ENCODE measurements at regions not wholly inside any gene's neighbourhood (a gene's known extent, or its start where the extent isn't known, plus 50 kb on each side); places are given as distances from the start of the nearest gene placed in this dataset.
A peak's percentile ranks its signal among the peaks of the same experiment; 100 is the strongest.

DNA sequence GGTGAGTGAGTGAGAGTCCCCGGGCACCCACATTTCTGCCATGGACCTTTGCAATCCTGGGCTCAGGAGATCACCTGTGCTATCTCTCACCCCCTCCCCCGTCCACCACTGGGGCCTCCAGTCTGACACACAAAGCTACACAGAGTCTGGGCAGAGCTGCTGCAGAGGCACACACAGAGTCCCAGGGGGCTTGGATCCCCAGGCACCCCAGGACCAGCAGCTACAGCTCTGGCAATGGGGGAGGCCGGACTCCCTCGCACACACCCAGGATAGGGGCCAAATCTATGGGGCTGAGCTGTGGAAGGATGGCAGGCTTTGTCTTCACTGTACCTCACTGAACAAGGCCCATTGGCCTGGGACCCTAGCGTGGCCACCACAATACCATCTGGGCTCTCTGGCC, 328.8 kb downstream of the MAN2A1 start:
- intact Hi-C loops (cut with DNase I), result no loop called here
- DNase-seq (ENCODE audit: low spot score), result peak; percentile 52

DNA sequence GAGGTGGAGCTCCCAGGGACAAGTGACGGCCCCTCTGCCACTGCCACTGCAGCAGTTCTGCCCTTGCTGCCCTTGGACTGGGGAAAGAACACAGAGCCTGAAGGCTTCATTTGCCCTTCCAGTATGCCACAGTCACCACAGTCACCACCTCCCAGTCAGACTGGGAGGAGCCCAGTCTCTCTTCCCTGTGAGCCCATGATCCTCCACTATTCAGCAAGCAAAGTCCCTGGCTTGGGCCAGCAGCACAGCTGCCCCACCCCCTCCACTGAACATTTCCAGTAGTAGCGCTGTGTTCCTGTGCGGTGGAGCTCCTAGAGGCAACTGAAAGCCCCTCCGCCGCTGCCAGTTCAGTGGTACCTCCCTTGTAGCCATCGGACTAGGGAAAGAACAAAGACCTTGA, 329.4 kb downstream of the MAN2A1 start:
- intact Hi-C loops (cut with DNase I), result no loop called here
- DNase-seq (ENCODE audit: low spot score), result no peak

DNA sequence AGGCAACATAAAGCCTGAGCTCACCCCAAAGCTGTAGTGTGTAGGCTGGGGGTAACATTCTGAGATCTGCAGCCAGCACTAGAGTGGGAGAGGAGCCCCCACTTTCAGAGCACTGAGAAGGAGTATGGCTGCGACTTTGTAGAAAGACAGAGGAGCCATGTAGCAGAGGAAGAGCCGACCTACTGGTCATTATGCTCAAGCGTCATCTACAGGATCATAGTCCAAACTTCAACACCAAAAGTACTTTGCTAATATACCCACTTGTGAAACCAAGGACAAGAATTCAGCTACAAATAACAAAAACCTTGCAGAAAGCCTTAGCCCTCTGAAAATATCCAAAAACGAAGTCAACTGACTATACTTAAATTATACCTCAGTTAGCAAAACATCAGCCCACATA, 330.1 kb downstream of the MAN2A1 start:
- intact Hi-C loops (cut with DNase I), result no loop called here
- DNase-seq (ENCODE audit: low spot score), result no peak

DNA sequence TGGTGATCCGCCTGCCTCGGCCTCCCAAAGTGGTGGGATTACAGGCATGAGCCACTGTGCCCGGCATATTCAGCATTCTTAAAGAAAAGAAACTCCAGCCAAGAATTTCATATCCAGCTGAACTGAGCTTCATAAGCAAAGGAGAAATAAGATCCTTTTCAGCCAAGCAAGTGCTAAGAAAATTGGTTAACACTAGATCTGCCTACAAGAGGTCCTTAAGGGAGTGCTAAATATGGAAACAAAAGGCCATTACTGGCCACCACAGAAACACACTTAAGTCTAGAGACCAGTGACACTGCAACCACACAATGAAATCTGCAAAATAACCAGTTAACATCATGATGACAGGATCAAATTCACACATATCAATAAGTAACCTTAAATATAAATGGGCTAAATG, 331.5 kb downstream of the MAN2A1 start:
- intact Hi-C loops (cut with DNase I), result no loop called here

DNA sequence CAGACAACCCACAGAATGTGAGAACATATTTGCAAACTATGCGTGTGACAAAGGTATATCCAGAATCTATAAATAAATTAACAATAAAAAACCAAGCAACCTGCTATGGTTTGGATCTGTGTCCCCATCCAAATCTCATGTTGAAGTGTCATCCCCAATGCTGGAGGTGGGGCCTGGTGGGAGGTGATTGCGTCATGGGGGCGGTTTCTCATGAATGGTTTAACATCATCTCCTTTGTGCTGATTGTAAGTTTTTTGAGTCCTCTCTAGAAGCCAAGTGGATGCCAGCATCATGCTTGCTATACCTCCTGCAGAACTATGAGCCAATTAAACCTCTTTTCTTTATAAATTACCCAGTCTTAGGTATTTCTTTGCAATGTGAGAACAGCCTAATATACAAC, 335.4 kb downstream of the MAN2A1 start:
- intact Hi-C loops (cut with DNase I), result no loop called here
- DNase-seq (ENCODE audit: low spot score), result no peak

More for the DNA sequence above, 331.5 kb downstream of the MAN2A1 start:
- no peak for DNase-seq (ENCODE audit: low spot score)

DNA sequence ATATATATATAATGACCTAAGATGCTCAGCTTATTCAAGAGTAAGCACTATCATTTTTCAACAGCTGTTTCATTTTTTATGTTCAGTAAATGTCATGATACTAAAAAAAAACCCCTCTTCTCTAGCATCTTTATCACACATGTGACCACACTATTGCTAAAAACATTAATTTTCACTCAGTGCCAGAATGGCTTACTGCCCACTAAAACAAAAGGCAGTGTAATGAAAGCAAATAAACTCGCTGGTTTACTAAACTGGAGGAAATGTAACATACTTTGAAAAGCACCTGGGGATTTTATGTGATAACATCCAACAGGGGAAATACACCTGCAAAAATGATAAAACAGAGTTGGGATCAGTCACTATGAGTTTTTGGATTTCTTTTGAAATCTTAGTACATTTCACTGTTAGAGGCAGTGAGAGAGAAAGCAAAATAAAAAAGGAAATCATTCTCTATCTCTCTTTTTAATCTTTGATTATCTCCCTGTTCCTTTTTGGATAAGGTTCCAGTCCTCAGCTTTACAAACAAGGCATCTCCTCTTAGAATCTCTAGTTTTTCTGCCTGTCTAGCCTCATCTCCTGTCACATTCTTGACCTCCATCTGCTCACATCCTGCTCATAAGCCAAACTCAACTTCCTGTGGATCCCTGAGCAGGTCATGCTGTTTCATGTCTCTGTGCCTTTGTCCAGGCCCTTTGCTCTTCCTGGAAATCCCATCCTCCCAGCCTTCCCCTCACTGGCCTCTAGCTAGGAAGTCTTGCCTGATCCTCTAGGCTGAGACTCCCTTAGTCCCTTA, 338.0 kb downstream of the MAN2A1 start:
- no peak for DNase-seq (ENCODE audit: low spot score)
- intact Hi-C loops (cut with DNase I), result no loop called here

DNA sequence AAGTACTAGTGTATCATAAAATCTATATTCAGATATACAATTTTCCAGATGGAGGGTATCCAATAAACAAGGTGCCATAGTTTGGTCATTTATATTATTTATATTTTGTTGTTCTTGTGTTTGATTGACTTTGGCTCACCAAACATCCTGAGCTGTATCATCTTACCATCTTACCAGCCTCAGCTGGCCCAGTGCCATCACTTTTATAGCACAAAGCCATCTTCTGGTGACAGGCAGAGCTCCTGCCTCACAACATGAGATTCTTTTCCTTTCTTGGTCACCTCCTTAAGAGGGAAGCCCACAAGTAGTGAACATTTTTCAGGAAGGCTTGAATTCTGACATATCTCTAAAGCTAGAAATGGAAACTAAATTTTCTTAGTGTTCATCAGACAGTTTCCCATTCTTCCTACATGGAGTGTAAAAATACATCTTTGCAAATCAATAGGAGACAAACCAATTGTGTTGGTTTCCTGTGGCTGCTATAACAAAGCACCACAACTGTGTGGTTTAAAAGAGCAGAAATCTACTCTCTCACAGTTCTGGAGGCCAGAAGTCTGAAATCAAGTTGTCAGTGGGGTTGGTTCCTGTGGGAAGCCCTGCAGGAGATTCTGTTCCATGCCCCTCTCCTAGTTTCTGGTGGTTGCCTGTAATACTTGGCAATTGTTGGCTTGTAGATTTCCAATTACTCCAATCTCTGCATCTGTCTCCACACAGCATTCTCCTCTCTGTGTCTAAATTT, 341.8 kb downstream of the MAN2A1 start:
- intact Hi-C loops (cut with DNase I), result no loop called here
- no peak for DNase-seq (ENCODE audit: low spot score)

DNA sequence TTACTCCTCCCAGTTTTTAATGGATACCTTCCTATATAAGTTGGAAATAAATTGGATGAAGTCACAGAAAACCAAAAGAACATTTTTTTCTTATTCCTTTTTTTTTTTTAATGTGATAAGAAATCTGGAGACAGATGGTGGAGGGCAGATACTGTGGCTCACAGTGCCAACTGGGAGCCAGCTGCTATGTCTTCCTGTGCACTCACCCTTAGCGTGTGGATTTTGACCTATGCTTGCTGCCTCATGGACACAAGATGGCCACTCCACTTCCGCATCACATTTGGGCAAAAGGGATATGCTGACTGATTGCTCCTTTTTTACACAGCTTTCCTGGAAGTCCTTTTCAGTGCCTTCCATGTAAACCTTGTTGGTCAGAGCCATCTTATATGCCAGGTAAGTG, 342.6 kb downstream of the MAN2A1 start:
- DNase-seq (ENCODE audit: low spot score), result no peak
- intact Hi-C loops (cut with DNase I), result no loop called here

DNA sequence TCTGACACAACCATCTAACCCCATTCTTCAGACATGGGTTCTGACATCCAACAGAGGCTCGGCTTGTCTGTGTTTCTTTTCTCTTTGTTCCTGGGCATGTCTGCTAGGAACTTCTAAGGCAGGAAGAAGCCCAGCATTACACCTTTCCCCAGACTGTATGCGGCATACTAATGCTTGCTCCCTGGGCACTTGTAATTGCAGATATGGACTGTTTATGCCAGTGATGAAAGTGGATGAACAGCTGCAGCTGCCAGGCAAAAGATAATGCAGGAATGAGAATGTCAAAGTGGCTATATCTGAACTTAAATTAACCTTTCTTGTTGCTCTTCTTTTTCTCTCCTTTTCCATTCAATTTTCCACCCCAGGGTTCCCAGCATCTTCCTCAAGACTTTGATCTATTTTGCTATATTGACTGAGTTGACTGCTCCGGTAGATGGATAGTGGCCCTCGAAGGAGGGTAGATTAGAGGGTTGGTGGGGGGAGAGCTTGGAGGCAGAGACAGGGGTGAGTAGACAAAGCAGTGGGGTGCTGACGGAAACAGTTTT, 344.4 kb downstream of the MAN2A1 start:
- intact Hi-C loops (cut with DNase I), result no loop called here
- DNase-seq (ENCODE audit: low spot score), result no peak

DNA sequence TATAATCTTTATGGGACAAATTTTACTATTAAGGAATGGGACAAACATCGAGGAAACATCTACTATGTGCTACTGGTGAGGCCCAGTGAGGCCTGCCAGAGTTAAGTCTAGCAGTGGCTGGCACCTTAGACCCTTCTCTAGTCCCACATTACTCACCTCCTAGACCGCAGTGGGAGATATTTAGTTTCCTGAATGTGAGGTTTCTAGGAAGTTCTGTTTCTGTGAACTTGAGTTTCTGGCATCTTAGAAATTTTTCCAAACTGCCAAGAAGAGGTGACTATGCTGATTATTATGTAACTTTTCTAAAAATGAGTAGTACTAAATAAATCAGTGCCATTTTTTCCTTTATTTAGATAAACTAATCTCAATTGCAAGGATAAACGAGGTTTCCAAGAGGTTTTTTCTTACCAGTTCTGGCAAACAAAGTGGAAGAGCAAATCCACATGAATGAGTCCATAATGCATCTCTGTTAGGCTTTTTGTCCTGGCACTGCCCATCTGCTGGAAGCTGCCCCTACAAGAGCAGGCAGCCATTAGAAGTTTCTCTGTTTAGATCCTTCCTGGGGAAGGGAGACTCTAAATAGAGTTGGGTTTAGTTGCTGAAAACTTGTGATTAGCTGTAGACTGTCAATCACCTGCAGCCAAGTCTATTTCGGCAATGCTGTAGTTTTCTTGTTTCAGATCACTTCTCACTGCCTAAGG, 348.7 kb downstream of the MAN2A1 start:
- DNase-seq (ENCODE audit: low spot score), result no peak
- intact Hi-C loops (cut with DNase I), result no loop called here

DNA sequence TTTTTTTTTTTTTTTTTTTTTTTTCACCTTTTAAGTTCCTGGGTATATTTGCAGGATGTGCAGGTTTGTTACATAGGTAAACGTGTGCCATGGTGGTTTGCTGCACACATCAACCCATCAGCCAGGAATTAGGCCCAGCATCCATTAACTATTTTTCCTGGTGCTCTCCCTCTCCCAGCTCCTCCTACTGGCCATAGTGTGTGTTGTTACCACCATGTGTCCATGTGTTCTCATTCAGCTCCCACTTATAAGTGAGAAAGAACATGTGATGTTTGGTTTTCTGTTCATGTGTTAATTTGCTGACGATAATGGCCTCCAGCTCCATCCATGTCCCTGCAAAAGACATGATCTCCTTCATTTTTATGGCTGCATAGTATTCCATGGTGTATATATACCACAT, 350.5 kb downstream of the MAN2A1 start:
- intact Hi-C loops (cut with DNase I), result no loop called here

DNA sequence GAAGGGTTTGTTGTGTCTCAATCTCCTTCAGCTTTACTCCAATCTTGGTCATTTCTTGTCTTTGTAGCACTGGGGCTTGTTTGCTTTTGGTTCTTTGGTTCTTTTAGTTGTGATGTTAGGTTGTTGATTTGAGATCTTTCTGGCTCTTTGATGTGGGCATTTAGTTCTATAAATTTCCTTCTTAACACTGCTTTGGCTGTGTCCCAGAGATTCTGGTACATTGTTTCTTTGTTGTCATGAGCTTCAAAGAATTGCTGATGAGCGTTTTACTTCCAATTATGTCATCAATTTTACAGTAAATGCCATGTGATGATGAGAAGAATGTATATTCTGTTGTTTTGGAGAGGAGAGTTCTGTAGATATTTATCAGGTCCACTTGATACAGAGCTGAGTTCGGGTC, 353.3 kb downstream of the MAN2A1 start:
- intact Hi-C loops (cut with DNase I), result no loop called here
- DNase-seq (ENCODE audit: low spot score), result no peak

More for the DNA sequence above, 350.5 kb downstream of the MAN2A1 start:
- no peak for DNase-seq (ENCODE audit: low spot score)

DNA sequence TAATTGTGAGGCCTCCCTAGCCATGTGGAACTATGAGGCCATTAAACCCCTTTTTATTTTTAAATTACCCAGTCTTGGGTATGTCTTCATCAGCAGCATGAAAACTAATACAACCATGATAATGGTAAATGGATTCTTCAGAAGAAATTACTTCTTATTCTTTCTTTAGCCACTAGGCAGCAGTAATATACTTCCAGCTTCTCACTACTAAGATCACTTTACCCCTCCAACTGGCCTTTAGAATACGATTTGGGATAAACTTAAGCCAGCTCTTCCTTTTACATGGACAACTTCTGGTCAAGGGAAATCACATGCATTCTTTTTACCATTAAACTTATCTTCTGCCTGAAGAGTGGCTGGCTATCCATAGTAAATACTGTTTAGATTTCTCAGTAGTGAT, 355.4 kb downstream of the MAN2A1 start:
- DNase-seq (ENCODE audit: low spot score), result no peak
- intact Hi-C loops (cut with DNase I), result no loop called here

DNA sequence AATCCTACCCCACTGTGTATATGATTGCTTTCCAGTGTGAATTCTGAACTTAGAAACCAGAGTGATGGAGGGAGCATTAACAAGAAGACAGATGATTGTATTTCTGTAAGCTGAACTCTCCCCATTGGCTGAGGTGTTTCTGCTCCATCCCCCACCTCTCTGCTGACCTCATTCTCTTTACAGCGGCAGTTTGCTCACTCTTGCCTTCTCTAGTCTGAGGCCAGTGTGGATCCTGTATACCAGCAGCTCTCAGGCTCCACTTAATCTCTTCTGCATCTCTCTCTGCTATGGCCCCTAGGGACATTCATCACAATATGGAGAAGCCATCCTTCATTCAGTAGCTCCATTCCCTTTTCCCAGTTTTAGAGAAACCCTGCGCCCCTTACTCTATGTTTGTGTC, 358.8 kb downstream of the MAN2A1 start:
- intact Hi-C loops (cut with DNase I), result no loop called here
- no peak for DNase-seq (ENCODE audit: low spot score)

DNA sequence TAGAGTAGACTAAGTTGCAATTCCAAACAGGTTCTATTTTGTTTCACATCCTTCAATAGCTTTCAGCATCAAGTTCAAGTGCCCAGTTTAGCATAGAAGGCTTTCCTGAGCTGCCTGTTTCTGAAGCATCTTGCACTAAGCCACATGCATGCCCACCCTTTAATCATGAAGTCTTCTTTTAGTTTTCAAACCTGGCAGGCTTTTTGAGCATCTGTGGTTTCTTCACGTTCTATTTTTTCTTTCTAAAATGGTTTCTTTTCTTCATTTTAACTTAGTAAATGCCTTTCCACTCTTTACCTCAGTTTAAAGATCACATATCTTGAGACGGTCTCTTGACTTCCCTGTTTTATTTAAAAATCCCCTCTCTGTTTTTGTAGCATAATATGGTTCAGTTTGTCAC, 360.1 kb downstream of the MAN2A1 start:
- DNase-seq (ENCODE audit: low spot score), result no peak
- intact Hi-C loops (cut with DNase I), result no loop called here

DNA sequence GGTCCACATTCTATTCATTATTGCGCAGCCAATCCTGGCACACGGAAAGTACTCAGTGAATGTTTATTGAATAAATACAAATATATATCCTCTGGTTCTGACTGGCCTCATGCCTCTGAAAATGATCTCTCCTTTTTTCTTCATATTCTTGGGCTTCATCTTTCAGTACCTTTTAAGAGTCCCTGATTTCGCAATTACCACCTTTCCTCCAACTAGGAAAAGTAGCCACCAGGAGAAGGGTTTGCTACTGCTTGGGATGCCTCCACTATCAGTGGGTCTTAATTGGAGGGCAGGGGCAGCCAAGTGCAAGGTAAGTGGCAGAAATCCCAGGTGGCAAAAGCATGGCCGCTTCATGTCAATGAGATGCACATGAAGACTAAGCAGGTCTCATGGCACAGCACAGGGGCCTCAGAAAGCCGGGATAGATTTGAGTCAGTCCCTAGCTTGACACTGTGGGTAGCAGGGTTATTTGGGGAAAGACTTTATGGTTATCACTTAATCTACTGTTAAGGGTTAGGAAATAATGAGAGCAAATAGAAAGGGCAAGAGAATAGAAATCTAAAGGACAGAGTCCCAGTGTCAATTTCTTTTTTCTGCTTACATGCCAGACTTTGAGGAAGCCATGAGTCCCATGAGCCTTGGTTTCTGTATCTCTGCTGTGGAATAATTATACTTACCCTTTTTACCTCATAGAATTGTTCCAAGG, 361.1 kb downstream of the MAN2A1 start:
- DNase-seq (ENCODE audit: low spot score), result no peak
- intact Hi-C loops (cut with DNase I), result no loop called here

DNA sequence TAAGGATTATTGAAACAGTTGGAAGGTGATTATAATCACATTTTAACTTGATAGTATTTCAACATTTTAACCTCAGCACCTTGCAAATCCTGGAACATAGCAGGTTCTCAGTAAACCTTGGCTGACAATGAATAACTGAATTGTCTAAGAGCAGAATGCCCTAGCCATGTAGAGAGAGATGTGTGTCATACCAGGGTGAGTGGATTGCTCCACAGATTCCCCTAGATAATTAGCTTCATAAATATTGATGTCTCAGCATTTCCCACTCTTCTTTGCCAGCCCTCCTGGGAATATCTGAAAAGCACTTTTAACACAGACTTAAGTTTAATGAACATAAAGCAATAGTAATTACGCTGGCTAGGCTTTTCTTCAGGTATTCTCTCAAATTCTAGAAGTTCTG, 363.5 kb downstream of the MAN2A1 start:
- no peak for DNase-seq (ENCODE audit: low spot score)
- intact Hi-C loops (cut with DNase I), result no loop called here

DNA sequence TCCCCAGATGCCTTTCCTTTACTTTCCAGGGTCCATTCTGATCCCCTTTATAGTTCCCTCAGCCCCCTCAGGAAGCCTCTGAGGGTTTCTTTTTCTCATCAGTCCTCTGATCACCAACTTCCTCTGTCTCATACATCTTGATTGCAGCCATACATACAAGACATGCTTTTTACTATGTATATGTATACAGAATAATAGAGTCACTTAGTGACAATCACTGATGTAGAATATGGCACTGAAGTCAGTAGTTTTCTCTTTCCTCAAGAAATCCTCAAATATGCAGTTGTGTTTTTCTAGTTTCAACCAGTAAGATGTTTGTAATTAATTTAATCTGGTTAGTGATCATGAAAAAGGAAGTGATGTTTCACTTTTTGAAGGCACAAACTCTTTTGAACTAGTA, 364.1 kb downstream of the MAN2A1 start:
- intact Hi-C loops (cut with DNase I), result no loop called here
- DNase-seq (ENCODE audit: low spot score), result no peak

DNA sequence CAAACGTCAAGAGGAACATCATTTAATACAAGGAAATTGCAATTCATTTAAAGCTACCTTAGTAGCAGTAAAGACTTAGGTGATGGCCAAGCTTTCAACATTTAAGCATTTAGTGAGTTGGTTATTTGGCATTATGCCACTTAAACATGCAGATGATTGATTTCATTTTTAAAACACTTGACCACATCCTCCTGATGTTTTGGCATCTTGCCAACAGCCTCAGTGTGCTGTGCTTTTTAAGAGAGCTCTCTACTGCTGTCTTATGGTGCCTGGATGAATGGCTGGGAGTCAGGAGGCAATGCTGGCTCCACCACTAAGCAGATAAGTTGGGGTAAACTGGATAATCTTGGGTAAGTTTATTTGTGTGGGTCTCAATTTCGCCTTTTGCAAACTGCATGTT, 364.5 kb downstream of the MAN2A1 start:
- DNase-seq (ENCODE audit: low spot score), result no peak
- intact Hi-C loops (cut with DNase I), result no loop called here

DNA sequence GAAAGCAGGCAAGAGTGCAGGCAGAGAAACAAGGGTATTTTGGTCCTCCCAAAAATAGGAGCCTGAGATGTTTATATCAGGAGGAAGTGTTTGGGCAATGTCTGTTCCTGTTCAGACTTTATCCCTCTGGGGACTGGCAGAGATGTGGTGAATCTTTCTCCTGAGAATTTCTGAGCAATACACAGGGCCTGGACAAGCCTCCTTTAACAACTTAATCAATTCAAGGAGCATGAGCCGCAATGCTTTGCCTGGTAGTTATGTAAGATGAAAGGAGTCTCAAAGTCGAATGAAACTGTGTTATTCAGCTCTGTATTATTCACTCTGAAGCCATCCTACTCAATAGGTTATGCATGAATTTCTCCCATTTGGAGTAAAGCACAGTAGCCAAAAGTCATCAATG, 365.6 kb downstream of the MAN2A1 start:
- no peak for DNase-seq (ENCODE audit: low spot score)
- intact Hi-C loops (cut with DNase I), result no loop called here
